Body of pancreas (tissue), 4 donors: ENCODE measurements at regions not wholly inside any gene's neighbourhood (a gene's known extent, or its start where the extent isn't known, plus 50 kb on each side); places are given as distances from the start of the nearest gene placed in this dataset.

Experiments used
- ATAC-seq: fragments of 150-250 bp; one replicate; pipeline ENCODE4 v1.9.1; 2016
- DNase-seq, 4 donors: peaks; one replicate each; pipeline ENCODE4 v3.0.0-alpha.2; 2019
- H3K27ac ChIP-seq, 4 donors: fragments of 200-600 bp; sonication (generic); 1 replicate in 3 of 4; 2 replicates in 1 of 4; pipeline versions ENCODE4 v1.5.1 to v1.6.1; 2016 to 2019; ENCODE audit warnings: mild to moderate bottlenecking in 1 of 4, mixed read lengths in 1 of 4, moderate library complexity in 1 of 4
- H3K27me3 ChIP-seq, 2 donors: fragments of 200-600 bp; sonication (generic); one replicate each; pipeline ENCODE4 v1.6.0; 2016; ENCODE audit warnings: mild to moderate bottlenecking in 1 of 2
- H3K36me3 ChIP-seq, 2 donors: fragments of 200-600 bp; sonication (generic); replicated peaks in 1 of 2; 2 replicates each; pipeline ENCODE4 v1.5.1; 2016; ENCODE audit warnings: low read depth in 2 of 2; ENCODE audit not compliant: insufficient read depth in 1 of 2
- H3K4me1 ChIP-seq: fragments of 200-600 bp; sonication (generic); one replicate; pipeline ENCODE4 v1.6.0; 2016
- H3K4me3 ChIP-seq, 2 donors: fragments of 200-600 bp; sonication (generic); 1 replicate in 1 of 2; 2 replicates in 1 of 2; pipeline ENCODE4 v1.5.1; 2016 to 2019
- H3K9me3 ChIP-seq, 3 donors: fragments of 200-600 bp; sonication (generic); 1 replicate in 2 of 3; 2 replicates in 1 of 3; pipeline ENCODE4 v1.5.1; 2016
- CTCF ChIP-seq, 7 experiments: fragments of 450-650 bp in 4 of 7; fragments of 200-600 bp in 3 of 7; sonication (generic) in 3 of 7; IDR thresholded peaks; one replicate each; pipeline ENCODE4 v1.5.1; 2016 to 2019; ENCODE audit warnings: antibody characterized with exemption in 7 of 7
- POLR2A ChIP-seq, 3 donors: fragments of 450-650 bp; IDR thresholded peaks; one replicate each; pipeline ENCODE4 v1.6.1; 2016; ENCODE audit warnings: antibody characterized with exemption in 3 of 3, mild to moderate bottlenecking in 2 of 3
- WGBS, 2 donors: methylation state at CpG; one replicate each; pipeline ENCODE4 v1.1.5; 2017; 5-methylcytosine and 5-hydroxymethylcytosine counted together
- intact Hi-C: fragments of 100-400 bp; cut with DNase I; formaldehyde crosslinking; loops from one replicate; pipeline ENCODE4 v1.15.1; 2023

- TF ChIP-seq POLR2A (IDR thresholded peaks at IDR 0.05) (no peak), CTCF (IDR thresholded peaks at IDR 0.05) (no peak)
- no peaks in the 10 kb centered on the region for H3K9me3 ChIP-seq
- H3K4me3 ChIP-seq = no peak overlapping the region
- H3K4me1 ChIP-seq = peaks cover 24% of the 10 kb centered on the region
- peak; percentile 46 for ATAC-seq
- 20 to 27% methylated on average over 7 of the region's 7 CpGs for WGBS, 2 donors
- no peaks in the 10 kb centered on the region for H3K27me3 ChIP-seq
- no peaks in the 10 kb centered on the region for H3K36me3 ChIP-seq
- DNase-seq = no peak
- H3K27ac ChIP-seq = peak overlapping the region; percentile 14 to 66 (median 36)
- intact Hi-C loops = no loop called here
These were observed 475.1 kb downstream of the FOXO1 start for GRCh38 chr13:40191186-40191980.

DNA sequence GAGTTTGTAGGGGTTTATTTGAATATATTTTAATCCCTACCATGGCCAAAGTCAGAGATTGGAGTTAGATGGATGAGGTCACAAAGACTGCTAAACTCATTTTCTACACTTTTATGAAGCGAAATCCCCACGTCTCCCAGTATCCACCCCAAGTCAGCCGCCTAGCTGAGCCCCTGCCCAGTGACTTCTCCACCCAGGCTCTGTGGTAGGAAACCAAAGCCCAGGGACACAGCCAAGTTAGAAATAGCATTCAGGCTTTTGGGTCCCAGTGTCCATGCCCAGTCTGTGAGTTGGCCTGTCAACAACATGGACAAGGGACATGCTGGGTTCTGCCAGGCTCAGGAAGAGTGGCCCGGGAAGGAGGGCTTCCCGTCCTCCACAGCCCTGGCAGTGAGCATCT, 474.0 kb downstream of the FOXO1 start:
- Histone ChIP-seq H3K4me3 (no peak overlapping the region), H3K36me3 (no peaks in the 10 kb centered on the region), H3K27ac (no peak overlapping the region), H3K9me3 (no peaks in the 10 kb centered on the region), H3K4me1 (peaks cover 24% of the 10 kb centered on the region), H3K27me3 (no peaks in the 10 kb centered on the region)
- TF ChIP-seq CTCF (IDR thresholded peaks at IDR 0.05) = no peak
- TF ChIP-seq POLR2A (IDR thresholded peaks at IDR 0.05) = no peak
- DNase-seq (no peak), ATAC-seq (no peak)
- intact Hi-C loops = no loop called here
- WGBS, 2 donors = 94 to 96% methylated on average over 5 of the region's 5 CpGs

DNA sequence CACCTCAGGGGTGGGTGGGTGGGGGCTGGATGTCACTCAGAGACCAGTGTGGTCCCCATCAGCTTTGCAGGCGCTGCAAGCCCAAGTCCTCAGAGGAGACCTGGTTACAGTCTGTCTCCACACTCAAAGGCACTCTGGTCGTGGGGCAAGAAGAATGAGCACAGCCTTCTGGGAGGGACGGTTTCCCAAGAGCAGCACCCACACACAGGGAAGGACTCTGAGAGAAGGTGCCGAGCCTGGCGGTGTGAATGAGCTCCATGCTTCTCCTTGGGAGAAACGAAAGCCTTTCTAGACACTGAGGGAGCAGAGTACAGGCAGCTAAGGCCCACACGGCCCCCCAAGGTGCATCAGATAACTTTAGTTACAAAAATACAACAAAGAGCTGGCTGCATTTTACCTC, 473.6 kb downstream of the FOXO1 start:
- WGBS, 2 donors = 81 to 89% methylated on average over 7 of the region's 7 CpGs
- no peak for DNase-seq
- no peaks in the 10 kb centered on the region for H3K9me3 ChIP-seq
- no peaks in the 10 kb centered on the region for H3K27me3 ChIP-seq
- intact Hi-C loops = no loop called here
- H3K4me3 ChIP-seq = no peak overlapping the region
- no peaks in the 10 kb centered on the region for H3K36me3 ChIP-seq
- TF ChIP-seq CTCF (IDR thresholded peaks at IDR 0.05) (no peak), POLR2A (IDR thresholded peaks at IDR 0.05) (no peak)
- no peak for ATAC-seq
- peaks cover 24% of the 10 kb centered on the region for H3K4me1 ChIP-seq
- peak overlapping the region in 1 of 4 donors; percentile 12 for H3K27ac ChIP-seq

DNA sequence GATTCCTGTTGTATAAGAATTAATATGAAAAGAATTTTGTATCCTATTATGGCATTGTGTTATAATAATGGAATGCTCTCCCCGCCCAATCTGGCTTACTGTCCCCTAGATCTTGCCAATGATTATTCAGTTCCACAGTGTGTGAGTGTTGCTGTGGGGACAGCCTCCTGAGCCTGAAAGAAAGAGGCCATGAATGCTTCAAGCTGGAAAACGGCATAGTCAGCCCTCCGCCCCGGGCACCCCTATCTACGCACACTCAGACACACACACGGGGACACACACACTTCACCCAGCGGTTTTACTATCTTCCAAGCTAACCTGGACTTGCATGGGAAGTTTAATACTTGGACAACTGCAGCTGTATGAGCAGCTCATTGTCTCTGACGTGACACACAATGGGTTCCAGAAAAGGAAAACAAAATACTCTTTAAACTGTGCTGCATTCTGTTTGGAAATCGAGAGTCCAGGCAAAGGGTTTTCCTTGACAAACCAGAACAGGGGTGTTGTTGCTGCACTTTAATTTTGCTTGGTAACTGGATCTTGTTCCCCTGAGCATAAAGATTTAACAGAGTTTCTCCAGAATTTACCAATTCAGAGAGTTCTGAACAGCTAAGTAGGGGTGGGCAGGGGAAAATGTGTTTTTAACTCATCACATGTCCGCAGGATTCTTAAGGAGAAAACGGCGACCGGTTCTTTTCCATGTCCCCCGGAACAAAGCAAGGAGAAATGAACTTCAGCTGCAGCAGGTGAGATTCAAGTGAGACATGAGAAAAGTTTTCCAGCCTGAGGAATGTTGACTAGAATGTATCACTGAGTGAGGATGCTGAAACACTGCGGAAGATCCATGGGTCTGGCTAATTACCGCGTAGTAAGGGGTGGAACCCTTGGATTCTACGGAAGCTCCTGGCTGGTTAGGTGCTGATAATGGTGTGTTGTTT, 472.9 kb downstream of the FOXO1 start:
- WGBS, 2 donors = 80 to 87% methylated on average over 18 of the region's 18 CpGs
- H3K9me3 ChIP-seq = no peaks in the 10 kb centered on the region
- H3K4me3 ChIP-seq = no peak overlapping the region
- TF ChIP-seq CTCF (IDR thresholded peaks at IDR 0.05) (no peak), POLR2A (IDR thresholded peaks at IDR 0.05) (no peak)
- ATAC-seq = no peak
- H3K4me1 ChIP-seq = peaks cover 24% of the 10 kb centered on the region
- H3K27ac ChIP-seq = peak overlapping the region in 2 of 4 donors; percentile 10 to 32
- no peaks in the 10 kb centered on the region for H3K27me3 ChIP-seq
- intact Hi-C loops = no loop called here
- peak in 1 of 4 donors; percentile 21 for DNase-seq
- no peaks in the 10 kb centered on the region for H3K36me3 ChIP-seq
